HepG2 (cell line): ENCODE measurements at regions not wholly inside any gene's neighbourhood (a gene's known extent, or its start where the extent isn't known, plus 50 kb on each side); places are given as distances from the start of the nearest gene placed in this dataset.
A peak's percentile ranks its signal among the peaks of the same experiment; 100 is the strongest.

Experiments used
- HOXA3 ChIP-seq: sonication (generic); formaldehyde crosslinking; IDR thresholded peaks from 2 replicates; pipeline ENCODE4 v1.5.0; 2020; ENCODE audit warnings: missing genetic modification reagents
- MYC ChIP-seq: sonication (generic); formaldehyde crosslinking; IDR thresholded peaks from 2 replicates; pipeline ENCODE4 v1.9.0; 2021; ENCODE audit warnings: missing genetic modification reagents, borderline replicate concordance
- NCOA2 ChIP-seq: sonication (generic); formaldehyde crosslinking; IDR thresholded peaks from 2 replicates; pipeline ENCODE4 v1.8.0; 2022; ENCODE audit warnings: inconsistent platforms
- ZBTB3 ChIP-seq: sonication (generic); formaldehyde crosslinking; IDR thresholded peaks from 2 replicates; pipeline ENCODE4 v1.4.0; 2020; ENCODE audit warnings: low read depth, mild to moderate bottlenecking, moderate library complexity, missing genetic modification reagents, borderline replicate concordance
- ZNF510 ChIP-seq: sonication (generic); formaldehyde crosslinking; IDR thresholded peaks from 2 replicates; pipeline ENCODE4 v1.4.0; 2020; ENCODE audit warnings: low read depth, mild to moderate bottlenecking, missing genetic modification reagents
- ZSCAN12 ChIP-seq: sonication (generic); formaldehyde crosslinking; IDR thresholded peaks from 2 replicates; pipeline ENCODE4 v1.9.0; 2021; ENCODE audit warnings: mild to moderate bottlenecking, missing genetic modification reagents
- TF ChIP-seq, protein P1 (sequence below): sonication (generic); formaldehyde crosslinking; IDR thresholded peaks from 2 replicates; pipeline ENCODE4 v1.5.0; 2020; ENCODE audit warnings: mild to moderate bottlenecking, missing genetic modification reagents, borderline replicate concordance
- TF ChIP-seq, protein P2 (sequence below): sonication (generic); formaldehyde crosslinking; IDR thresholded peaks from 2 replicates; pipeline ENCODE4 v1.4.0; 2020; ENCODE audit warnings: missing genetic modification reagents
- TF ChIP-seq, protein P3 (sequence below): sonication (generic); formaldehyde crosslinking; IDR thresholded peaks from 2 replicates; pipeline ENCODE4 v1.8.0; 2022; ENCODE audit warnings: mild to moderate bottlenecking, missing genetic modification reagents, borderline replicate concordance
- TF ChIP-seq, protein P4 (sequence below): sonication (generic); formaldehyde crosslinking; IDR thresholded peaks from 2 replicates; pipeline ENCODE4 v1.4.0; 2020; ENCODE audit warnings: missing genetic modification reagents
- TF ChIP-seq, protein P5 (sequence below): IDR thresholded peaks from 2 replicates; pipeline ENCODE4 v1.6.1; 2016; ENCODE audit warnings: mild to moderate bottlenecking
- TF ChIP-seq, protein P6 (sequence below): sonication (generic); formaldehyde crosslinking; IDR thresholded peaks from 2 replicates; pipeline ENCODE4 v1.4.0; 2020; ENCODE audit warnings: missing genetic modification reagents, low read depth, mild to moderate bottlenecking, borderline replicate concordance

DNA sequence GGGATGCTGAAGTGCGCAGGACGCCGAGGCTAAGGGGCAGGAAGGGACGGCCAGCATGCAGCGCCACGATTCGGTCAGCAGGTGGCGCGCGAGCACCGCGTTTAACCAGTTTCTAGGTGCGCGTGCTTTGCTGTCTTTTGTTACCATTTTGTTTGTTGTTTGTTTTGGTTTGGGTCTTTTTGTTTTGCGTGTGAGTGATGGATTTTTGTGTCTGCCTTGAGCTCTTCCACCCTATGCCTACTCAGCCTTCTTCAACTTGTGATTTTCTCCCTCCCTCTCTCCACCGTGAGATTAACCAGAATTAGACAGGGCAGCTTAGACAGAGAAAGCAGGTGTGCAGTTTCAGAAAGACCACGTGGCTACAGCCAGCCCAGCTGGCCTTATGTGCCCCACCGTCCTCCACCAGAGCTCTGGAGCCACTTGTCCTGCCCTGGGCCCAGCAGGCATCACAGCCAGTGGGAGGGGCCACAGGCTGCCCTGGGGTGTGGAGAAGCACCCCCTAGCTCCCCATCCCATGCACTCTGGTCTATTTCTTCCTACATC, 180.2 kb downstream of the RNF144A start (continued):
- TF ChIP-seq, protein P1, sequence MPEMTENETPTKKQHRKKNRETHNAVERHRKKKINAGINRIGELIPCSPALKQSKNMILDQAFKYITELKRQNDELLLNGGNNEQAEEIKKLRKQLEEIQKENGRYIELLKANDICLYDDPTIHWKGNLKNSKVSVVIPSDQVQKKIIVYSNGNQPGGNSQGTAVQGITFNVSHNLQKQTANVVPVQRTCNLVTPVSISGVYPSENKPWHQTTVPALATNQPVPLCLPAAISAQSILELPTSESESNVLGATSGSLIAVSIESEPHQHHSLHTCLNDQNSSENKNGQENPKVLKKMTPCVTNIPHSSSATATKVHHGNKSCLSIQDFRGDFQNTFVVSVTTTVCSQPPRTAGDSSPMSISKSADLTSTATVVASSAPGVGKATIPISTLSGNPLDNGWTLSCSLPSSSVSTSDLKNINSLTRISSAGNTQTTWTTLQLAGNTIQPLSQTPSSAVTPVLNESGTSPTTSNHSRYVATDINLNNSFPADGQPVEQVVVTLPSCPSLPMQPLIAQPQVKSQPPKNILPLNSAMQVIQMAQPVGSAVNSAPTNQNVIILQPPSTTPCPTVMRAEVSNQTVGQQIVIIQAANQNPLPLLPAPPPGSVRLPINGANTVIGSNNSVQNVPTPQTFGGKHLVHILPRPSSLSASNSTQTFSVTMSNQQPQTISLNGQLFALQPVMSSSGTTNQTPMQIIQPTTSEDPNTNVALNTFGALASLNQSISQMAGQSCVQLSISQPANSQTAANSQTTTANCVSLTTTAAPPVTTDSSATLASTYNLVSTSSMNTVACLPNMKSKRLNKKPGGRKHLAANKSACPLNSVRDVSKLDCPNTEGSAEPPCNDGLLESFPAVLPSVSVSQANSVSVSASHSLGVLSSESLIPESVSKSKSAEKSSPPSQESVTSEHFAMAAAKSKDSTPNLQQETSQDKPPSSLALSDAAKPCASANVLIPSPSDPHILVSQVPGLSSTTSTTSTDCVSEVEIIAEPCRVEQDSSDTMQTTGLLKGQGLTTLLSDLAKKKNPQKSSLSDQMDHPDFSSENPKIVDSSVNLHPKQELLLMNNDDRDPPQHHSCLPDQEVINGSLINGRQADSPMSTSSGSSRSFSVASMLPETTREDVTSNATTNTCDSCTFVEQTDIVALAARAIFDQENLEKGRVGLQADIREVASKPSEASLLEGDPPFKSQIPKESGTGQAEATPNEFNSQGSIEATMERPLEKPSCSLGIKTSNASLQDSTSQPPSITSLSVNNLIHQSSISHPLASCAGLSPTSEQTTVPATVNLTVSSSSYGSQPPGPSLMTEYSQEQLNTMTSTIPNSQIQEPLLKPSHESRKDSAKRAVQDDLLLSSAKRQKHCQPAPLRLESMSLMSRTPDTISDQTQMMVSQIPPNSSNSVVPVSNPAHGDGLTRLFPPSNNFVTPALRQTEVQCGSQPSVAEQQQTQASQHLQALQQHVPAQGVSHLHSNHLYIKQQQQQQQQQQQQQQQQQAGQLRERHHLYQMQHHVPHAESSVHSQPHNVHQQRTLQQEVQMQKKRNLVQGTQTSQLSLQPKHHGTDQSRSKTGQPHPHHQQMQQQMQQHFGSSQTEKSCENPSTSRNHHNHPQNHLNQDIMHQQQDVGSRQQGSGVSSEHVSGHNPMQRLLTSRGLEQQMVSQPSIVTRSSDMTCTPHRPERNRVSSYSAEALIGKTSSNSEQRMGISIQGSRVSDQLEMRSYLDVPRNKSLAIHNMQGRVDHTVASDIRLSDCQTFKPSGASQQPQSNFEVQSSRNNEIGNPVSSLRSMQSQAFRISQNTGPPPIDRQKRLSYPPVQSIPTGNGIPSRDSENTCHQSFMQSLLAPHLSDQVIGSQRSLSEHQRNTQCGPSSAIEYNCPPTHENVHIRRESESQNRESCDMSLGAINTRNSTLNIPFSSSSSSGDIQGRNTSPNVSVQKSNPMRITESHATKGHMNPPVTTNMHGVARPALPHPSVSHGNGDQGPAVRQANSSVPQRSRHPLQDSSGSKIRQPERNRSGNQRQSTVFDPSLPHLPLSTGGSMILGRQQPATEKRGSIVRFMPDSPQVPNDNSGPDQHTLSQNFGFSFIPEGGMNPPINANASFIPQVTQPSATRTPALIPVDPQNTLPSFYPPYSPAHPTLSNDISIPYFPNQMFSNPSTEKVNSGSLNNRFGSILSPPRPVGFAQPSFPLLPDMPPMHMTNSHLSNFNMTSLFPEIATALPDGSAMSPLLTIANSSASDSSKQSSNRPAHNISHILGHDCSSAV (CRISPR knock-in tag) = no peak
- TF ChIP-seq, protein P2, sequence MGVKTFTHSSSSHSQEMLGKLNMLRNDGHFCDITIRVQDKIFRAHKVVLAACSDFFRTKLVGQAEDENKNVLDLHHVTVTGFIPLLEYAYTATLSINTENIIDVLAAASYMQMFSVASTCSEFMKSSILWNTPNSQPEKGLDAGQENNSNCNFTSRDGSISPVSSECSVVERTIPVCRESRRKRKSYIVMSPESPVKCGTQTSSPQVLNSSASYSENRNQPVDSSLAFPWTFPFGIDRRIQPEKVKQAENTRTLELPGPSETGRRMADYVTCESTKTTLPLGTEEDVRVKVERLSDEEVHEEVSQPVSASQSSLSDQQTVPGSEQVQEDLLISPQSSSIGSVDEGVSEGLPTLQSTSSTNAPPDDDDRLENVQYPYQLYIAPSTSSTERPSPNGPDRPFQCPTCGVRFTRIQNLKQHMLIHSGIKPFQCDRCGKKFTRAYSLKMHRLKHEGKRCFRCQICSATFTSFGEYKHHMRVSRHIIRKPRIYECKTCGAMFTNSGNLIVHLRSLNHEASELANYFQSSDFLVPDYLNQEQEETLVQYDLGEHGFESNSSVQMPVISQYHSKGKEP (CRISPR knock-in tag) = no peak
- TF ChIP-seq ZNF510 (CRISPR knock-in tag) (0 out of 2 replicates have a peak, but pooled peaks have one; percentile 35), NCOA2 (CRISPR knock-in tag) (no peak), HOXA3 (0 out of 2 replicates have a peak, but pooled peaks have one; percentile 23), ZBTB3 (CRISPR knock-in tag) (no peak), MYC (CRISPR knock-in tag) (peak; percentile 60; the same call in 1 of the 2 replicates), ZSCAN12 (CRISPR knock-in tag) (no peak)
- TF ChIP-seq, protein P3, sequence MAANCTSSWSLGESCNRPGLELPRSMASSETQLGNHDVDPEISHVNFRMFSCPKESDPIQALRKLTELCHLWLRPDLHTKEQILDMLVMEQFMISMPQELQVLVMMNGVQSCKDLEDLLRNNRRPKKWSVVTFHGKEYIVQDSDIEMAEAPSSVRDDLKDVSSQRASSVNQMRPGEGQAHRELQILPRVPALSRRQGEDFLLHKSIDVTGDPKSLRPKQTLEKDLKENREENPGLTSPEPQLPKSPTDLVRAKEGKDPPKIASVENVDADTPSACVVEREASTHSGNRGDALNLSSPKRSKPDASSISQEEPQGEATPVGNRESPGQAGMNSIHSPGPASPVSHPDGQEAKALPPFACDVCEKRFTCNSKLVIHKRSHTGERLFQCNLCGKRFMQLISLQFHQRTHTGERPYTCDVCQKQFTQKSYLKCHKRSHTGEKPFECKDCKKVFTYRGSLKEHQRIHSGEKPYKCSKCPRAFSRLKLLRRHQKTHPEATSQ (CRISPR knock-in tag) = no peak
- TF ChIP-seq, protein P4, sequence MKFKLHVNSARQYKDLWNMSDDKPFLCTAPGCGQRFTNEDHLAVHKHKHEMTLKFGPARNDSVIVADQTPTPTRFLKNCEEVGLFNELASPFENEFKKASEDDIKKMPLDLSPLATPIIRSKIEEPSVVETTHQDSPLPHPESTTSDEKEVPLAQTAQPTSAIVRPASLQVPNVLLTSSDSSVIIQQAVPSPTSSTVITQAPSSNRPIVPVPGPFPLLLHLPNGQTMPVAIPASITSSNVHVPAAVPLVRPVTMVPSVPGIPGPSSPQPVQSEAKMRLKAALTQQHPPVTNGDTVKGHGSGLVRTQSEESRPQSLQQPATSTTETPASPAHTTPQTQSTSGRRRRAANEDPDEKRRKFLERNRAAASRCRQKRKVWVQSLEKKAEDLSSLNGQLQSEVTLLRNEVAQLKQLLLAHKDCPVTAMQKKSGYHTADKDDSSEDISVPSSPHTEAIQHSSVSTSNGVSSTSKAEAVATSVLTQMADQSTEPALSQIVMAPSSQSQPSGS = 0 out of 2 replicates have a peak, but pooled peaks have one; percentile 25
- TF ChIP-seq, protein P5, sequence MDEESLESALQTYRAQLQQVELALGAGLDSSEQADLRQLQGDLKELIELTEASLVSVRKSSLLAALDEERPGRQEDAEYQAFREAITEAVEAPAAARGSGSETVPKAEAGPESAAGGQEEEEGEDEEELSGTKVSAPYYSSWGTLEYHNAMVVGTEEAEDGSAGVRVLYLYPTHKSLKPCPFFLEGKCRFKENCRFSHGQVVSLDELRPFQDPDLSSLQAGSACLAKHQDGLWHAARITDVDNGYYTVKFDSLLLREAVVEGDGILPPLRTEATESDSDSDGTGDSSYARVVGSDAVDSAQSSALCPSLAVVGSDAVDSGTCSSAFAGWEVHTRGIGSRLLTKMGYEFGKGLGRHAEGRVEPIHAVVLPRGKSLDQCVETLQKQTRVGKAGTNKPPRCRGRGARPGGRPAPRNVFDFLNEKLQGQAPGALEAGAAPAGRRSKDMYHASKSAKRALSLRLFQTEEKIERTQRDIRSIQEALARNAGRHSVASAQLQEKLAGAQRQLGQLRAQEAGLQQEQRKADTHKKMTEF (CRISPR knock-in tag) = peak; percentile 46; the same call in 1 of the 2 replicates
- TF ChIP-seq, protein P6, sequence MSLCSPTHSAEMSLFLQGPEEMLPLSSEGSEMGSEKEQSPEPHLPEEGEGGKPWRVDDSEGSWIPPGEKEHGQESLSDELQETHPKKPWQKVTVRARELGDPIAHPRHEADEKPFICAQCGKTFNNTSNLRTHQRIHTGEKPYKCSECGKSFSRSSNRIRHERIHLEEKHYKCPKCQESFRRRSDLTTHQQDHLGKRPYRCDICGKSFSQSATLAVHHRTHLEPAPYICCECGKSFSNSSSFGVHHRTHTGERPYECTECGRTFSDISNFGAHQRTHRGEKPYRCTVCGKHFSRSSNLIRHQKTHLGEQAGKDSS (CRISPR knock-in tag) = no peak
